ENCODE measurements at regions not wholly inside any gene's neighbourhood (a gene's known extent, or its start where the extent isn't known, plus 50 kb on each side); places are given as distances from the start of the nearest gene placed in this dataset.
"Not testable (repeated sequence)": the region's sequence is repeated elsewhere in the genome, so short reads cannot be mapped to it uniquely, and the experiment has no call there.

DNA sequence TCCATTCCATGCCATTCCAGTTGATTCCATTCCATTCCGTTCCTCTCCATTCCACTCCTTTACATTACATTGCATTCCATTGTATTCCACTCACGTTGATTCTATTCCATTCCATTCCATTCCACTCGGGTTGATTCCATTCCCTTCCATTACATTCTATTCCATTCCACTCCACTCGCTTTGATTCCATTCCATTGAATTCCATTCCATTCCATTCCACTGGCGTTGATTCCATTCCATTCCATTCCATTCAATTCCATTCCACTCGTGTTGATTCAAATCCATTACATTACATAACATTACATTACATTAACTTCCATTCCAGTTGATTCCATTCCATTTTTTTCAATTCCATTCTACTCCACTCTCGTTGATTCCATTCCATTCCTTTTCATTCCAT is 1142.8 kb downstream of the RPIA start:
- DNase-seq: no peak

DNA sequence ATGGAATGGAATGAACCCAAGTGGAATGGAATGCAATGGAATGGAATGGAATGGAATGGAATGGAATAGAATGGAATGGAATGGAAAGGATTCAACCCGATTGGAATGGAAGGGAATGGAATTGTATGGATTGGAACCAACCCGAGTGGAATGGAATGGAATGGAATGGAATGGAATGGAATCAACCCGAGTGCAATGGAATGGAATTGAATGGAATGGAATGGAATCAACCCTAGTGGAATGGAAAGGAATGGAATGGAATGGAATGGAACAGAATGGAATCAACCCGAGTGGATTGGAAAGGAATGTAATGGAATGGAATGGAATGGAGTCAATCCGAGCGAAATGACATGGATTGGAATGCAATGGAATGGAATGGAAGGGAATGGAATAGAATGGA is 1144.9 kb downstream of the RPIA start:
- DNase-seq: peak; percentile 27

DNA sequence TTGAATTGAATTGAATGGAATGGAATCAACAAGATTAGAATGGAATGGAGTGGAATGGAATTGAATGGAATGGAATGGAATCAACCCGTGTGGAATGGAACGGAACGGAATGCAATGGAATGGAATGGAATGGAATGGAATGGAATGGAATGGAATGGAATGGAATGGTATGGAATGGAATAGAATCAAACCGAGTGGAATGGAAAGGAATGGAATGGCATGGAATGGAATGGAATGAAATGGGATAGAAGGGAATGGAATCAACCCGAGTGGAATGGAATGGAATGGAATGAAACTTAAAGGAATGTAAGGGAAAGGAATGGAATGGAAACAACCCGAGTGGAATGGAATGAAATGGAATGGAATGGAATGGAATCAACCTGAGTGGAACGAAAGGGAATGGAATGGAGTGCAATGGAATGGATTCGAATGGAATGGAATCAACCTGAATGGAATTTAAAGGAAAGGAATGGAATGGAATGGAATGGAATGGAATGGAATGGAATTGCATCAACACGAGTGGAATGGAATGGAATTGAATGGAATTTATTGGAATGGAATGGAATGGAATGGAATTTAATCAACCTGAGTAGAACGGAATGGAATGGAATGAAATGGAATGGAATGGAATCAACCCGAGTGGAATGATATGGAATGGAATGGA is 1146.6 kb downstream of the RPIA start:
- no peak for DNase-seq

GRCh38 chr2:89840175-89840574 is 1148.7 kb downstream of the RPIA start:
- DNase-seq: not testable (repeated sequence)

- DNase-seq: not testable (repeated sequence)
These were observed 1149.5 kb downstream of the RPIA start for GRCh38 chr2:89840781-89841475.

DNA sequence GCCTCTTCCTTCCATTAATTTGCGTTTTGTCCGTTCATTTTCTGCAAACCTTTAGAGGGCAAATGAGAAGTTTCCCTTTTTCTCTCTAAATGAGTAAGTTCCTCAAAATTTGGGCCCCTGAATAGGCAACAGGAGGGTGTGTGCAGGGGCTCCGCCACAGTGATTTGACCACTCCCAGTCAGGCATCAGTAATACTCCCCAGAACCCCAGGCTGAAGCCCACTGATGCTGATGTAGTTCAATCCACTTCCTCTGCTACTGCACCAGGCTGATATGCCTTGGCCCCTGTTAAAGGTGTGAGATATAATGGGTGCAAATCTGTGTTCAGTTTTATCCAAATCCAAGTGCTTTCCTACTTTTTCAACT is 1150.0 kb downstream of the RPIA start:
- DNase-seq: no peak

DNA sequence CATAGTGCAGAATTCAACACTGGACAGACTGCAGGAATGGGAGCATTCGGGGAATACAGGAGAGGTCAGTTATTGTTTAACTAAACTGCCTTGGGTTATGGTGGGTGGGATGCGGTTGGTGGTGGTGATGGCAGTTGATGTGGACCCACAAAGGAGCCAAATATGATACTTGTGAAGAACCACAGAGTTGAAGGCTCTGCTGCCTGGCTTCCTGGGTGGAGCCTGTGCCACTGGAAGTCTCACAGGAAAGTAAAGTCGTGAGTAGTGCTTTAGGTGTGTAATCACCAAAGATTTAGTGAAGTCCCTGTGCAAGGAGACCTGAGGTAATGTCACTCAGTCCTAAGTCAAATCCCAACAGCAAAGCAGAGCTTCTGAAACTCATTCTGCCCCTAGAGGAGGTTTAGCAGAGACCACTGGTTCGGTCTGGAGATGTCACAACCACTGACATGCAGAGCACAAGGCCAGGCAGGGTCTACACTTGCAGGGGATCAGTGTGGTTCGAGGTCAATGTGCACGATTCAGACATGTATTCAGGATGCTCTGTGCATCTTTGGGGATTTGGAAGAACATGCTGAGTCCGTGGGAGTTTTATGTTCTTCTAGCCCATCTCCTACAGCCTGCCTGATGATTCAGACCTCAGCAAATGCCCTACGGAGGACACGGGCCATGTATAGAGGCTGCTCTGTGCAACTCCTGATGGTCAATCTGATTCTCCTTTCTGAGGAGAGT is 1150.9 kb downstream of the RPIA start:
- no peak for DNase-seq

DNA sequence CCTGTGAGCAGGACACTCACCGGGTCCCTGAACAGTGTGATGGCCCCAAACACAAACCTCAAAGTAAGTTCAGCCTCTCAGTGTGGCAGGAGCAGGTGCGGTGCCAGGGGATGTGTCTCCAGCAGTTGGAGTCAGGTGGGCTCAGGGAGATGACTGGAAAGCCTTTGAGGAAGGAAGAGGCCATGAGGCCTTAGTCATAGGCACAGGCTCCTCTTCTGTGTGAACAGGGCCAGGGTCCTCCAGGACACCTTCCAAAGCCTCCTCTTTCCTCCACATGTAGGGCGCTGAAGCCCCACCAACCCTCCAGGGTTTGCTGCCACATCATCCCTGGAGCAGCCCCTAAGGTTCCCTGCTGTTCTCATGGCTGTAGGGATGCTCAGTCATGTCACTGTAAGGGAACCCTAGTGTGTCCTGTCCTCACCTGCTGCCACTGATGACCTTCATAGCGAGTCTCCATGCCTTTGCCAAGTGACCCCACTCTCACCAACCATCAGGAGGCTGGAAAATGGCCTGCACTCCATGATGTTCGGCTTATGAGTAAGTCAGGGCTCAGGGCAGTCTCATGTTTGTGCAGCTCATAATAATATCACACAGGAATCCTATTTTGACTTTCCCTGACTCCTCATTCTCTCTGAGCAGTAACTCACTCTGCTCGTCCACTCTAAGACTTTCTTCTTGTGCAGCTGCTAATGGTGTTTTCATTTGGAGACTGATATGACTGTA is 1152.9 kb downstream of the RPIA start:
- DNase-seq: no peak

DNA sequence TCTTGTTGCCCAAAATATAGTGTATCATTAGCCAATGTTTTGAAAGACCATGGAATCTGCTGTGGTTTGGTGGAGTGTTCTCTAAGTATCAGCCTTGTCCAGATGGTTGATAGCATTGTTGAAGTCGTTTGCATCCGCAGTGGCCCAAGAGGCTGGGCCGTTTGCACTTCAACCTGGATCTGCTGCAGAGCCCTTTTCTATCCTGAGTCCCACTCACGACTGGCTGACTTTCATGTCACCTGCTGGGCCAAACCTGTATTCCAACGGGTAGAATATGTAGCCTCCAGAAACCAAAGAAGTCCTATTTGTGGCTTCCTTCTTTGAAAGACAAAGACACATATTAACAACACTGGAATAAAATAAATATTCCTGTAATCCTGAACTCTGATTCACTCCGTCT is 1154.1 kb downstream of the RPIA start:
- no peak for DNase-seq

- no peak for DNase-seq
These were observed 1156.6 kb downstream of the RPIA start for GRCh38 chr2:89848114-89848513.

- DNase-seq: peak; percentile 1
These were observed 1157.4 kb downstream of the RPIA start for GRCh38 chr2:89848763-89849368.

- peak; percentile 1 for DNase-seq
These were observed 1158.3 kb downstream of the RPIA start for GRCh38 chr2:89849731-89850130.

DNA sequence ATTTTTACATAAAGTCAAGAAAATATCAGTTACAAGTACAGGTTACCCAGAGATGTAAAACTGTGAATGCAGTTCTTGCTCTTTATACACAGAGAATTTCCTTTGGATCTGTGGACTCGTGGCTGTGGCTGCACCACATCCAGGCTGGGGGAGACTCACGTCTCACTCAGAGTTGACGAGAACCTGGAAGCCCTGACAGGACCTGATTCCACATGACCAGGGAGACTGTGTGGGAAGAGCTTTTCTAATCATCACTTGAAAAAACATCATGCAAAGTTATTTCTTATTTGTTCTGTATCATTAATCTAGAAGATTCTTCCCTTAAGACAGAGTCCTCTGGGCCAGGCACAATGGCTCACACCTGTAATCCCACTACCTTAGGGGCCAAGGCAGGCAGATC is 1159.0 kb downstream of the RPIA start:
- DNase-seq: peak; percentile 0

DNA sequence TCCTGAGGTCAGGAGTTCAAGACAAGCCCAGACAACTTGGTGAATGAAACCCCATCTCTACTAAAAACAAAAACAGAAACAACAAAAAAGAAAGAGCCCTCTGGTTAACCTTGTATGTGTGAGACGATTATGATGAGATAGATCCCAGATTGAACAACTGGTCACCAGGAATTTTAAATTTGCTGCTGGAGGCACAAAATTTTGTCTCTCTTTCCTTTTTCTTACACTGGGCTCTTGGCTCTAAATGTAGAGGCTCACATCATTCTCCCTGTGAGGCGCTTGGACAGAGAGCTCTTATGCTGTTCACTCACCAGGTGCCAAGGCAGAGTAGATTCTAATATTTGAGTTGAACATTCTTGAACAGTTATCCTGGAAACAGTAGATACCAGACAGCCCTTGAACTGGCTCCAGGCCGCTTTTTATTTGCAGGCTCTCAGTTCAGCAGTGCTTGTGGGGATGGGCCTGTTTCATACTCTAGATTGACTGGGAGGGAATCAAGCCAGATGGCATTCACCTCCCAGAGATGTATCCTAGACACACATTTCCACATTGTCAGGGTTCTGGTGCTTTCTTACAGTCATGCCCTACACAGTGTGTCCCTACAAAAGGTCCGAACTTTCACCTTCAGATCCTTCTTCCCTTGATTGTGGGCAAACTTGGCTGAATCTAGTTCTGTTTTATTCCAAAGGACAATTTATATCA is 1159.6 kb downstream of the RPIA start:
- DNase-seq: peak; percentile 0

DNA sequence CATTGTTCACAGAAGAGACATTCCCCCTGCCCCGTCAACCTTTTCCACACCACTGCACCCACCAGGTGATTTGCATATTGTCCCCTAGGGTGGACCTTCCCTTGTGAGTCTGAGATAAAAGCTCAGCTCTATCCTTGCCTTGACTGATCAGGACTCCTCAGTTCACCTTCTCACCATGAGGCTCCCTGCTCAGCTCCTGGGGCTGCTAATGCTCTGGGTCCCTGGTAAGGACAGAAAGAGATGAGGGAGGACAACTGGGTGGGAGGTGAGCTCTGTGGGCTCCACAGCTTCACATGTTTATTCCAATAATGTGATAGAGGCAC is 1160.1 kb downstream of the RPIA start:
- no peak for DNase-seq

- DNase-seq: not testable (repeated sequence)
These were observed 1162.0 kb downstream of the RPIA start for GRCh38 chr2:89853427-89853826.

DNA sequence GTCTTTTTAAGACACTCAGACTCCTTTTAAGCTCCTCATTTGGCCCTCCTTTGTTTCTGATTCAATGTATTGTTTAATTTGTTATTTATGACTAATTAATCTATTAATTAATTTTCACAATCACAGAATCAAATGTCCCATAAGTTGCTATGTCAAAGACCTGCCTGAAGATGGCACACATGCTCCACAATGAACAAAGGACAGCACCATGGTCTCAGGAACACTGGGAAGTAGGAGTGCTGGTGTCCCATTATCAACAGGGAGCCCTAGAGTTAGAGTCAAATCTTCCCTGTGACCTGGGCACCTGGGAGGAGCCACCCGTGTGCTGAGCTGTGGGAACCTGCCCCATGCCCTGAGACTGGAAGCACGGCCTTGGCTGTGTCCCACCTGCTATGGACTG is 1164.3 kb downstream of the RPIA start:
- DNase-seq: not testable (repeated sequence)

DNA sequence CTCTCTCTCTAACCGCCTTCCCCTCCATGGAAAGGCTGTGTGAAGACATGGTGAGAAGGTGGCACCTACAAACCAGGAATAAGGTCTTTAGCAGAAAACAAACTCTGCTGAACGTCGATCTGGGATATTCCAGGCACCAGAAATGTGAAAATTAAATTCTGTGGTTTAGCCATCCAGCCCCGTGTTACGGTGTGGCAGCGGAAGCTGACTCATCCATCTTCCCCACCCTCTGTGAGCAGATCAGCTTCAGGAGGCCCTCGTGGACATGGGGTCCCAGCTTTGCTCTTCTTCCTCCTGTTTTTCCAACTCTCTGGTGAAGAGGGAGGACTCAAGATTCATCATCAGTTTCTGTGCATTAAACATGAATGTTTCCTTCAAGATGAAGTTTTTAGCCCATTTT is 1164.8 kb downstream of the RPIA start:
- not testable (repeated sequence) for DNase-seq

DNA sequence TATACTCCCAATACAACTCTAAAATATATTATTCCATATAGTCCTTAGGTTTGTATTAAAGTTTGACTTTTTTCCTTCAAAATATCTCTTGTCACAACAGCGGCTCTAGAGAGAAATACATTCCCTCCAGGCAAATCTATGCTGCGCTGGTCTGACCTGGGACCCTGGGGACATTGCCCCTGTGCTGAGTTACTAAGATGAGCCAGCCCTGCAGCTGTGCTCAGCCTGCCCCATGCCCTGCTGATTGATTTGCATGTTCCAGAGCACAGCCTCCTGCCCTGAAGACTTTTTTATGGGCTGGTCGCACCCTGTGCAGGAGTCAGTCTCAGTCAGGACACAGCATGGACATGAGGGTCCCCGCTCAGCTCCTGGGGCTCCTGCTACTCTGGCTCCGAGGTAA is 1170.7 kb downstream of the RPIA start:
- not testable (repeated sequence) for DNase-seq

DNA sequence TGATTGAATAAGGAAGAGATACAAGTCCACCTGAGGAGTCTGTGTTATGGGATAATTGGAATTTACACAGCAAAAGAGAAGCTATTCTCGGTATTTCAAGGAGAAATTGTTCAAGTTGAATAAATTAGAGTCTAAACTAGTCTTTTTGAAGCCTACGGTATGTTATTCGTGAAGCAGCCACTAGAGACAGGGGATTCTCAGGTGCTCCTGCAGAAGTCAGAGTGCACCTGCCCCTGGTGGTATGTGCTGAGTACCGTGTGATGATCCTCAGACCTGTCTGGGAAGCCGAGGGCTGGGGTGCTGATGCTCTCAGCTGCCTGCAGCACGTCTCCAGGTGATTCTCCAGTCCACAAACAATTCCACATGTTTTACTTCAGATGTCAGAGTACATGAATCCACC is 1171.7 kb downstream of the RPIA start:
- DNase-seq: not testable (repeated sequence)

- DNase-seq: not testable (repeated sequence)
These were observed 1183.5 kb downstream of the RPIA start for GRCh38 chr2:89874810-89875595.

- DNase-seq: not testable (repeated sequence)
These were observed 1185.0 kb downstream of the RPIA start for GRCh38 chr2:89876445-89876844.

Data from NCI-H226 (cell line).